Fibroblast of the conjunctiva (primary cell): ENCODE measurements at regions not wholly inside any gene's neighbourhood (a gene's known extent, or its start where the extent isn't known, plus 50 kb on each side); places are given as distances from the start of the nearest gene placed in this dataset.

Source experiments
- DNase-seq: peaks from one replicate; pipeline ENCODE4 v3.0.0-alpha.2; 2010; ENCODE audit warnings: low read depth

DNA sequence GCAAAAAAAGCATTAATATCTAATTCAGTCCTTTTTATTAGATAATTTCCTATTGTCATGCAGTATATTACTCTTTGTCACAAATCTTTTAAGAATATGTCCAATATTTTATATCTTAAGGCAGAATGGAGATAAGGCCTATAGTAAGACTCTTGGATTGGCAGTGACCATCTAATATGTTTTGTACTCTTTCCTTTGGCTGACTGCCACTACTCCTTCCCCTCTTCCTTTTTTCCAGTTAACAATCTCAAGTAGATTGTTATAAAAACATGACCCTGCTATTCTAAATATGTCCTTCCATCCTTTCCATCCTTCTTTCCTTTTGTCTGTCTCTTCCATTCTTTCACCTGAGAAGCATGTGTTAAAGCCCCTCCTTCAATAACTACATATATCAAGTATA, 92.8 kb upstream of the TMEM168 start:
- DNase-seq, result no peak

DNA sequence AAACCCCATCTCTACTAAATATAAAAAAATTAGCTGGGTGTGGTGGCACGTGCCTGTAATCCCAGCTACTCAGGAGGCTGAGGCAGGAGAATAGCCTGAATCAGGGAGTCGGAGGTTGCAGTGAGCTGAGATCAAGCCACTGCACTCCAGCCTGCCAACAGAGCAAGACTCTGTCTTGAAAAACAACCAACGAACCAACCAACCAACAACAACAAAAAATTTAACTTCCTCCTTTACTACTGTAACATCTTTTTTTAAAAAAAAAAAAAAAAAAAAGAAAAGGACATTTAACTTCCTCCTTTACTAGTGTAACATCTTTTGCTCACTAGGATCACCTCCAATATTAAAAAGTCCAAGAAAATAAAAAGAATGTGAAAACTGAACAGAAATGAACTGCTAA, 92.3 kb upstream of the TMEM168 start:
- DNase-seq, result no peak

DNA sequence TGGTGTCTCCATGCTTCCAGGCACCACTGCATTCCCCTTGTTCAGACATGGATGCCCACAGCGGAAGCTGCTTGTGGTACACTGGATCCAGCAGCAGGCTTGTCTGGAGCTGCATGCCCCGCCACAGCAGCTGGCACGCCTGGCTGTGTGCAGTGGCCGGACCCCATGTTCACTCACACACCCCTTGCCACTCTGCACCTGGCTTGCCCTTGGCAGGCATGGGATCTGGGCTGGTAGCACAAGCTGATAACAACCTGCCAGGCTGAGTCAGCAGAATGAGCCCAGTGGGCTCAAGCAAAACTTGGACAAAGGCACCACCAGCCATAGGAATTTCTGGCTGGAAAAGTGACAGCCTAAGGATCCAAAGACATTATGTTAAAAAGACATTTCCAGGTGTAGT, 91.8 kb upstream of the TMEM168 start:
- DNase-seq, result no peak

DNA sequence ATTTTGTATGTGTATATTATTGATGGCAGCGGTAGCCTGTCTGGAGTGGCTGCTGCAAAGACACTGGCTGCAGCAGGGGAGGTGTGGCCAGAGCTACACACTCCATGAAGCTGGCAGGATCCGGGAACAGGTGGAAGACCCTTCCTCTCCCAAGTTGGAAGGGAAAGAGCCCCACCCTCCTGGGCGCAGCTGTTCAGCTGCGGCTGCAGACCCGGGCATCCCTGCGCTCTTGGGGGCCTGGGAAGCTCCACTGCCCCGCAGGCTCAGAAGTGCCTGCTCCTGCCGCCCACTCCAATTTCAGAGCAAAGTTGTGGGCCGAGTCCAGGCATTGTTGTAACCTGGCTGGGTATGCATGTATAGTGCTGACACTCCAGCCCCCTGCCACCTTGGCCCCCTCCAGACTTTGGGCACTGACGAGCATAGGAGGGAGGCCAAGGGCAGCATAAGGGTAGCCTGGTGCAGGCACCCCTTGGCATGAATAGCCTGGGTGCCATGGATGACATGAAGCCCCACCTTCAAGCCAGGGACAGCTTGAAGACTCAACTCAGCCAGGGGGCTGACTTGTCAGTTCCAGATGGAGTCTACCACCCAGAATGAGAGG, 90.7 kb upstream of the TMEM168 start:
- no peak for DNase-seq

DNA sequence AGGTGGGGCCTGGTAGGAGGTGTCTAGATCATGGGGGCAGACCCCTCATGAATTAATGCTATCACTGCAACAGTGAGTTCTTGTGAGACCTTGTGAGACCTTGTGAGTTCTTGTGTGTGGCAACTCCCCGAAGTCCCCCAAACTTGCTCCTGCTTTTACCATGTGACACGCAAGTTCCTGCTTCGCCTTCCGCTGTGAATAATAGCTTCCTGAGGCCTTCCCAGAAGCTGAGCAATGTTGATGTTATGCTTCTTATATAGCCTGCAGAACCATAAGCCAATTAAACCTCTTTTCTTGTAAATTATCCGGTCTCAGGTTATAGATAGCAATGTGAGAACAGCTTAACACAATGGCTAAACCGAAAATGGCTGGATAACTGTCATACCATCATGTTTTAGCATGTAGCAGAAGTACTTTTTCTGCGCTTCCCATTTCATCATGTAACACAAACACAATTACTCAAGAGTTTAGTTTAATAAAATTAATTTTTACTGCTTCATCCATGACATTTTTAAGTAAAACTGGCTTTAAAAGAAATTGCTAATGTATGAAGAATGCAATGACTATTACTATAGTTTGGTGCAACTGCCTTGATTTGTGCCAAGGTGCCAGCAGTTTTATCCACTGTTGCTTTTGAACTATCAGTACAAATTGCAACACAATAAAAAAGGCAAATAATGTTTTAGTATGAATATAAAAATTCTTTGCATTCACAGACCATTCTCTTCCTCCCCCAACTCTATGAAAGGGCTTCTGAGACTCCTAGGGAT, 87.7 kb upstream of the TMEM168 start:
- no peak for DNase-seq

DNA sequence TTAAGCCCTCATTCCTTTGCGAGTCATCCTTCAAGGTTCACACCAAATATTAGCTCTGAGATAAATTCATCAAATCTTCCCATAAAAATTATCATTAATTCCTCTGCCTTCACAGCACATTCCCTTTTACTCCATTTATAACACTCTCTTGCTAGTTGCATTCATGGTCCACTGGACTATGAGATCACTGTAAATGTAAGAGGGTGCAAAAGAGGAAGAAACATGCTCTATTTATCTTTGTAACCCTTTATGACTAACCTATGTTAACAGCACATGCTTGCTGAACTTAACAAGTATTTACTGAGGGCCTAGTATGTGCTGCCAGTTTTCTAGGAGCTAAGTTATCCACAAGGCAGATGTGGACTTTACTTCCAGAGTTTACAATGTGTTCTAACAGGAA, 86.7 kb upstream of the TMEM168 start:
- no peak for DNase-seq

DNA sequence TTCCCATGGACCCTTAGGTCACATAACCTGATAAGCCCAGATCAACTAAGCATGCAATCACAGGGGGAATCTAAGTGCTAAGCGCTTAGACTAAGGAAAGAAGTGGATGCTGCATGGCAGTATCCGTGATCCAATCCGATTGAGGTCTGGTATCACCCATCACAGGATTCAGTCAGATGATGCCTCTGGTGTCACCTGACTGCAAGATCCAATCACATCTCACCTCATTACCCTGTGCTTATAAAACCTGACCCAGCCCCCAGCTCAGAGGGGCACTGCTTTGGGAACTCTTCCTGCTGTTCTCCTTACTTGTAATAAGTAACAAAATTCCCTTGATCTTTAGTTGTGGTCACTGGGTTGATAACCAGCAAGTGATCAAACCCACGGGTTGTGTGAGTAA, 84.7 kb upstream of the TMEM168 start:
- no peak for DNase-seq

DNA sequence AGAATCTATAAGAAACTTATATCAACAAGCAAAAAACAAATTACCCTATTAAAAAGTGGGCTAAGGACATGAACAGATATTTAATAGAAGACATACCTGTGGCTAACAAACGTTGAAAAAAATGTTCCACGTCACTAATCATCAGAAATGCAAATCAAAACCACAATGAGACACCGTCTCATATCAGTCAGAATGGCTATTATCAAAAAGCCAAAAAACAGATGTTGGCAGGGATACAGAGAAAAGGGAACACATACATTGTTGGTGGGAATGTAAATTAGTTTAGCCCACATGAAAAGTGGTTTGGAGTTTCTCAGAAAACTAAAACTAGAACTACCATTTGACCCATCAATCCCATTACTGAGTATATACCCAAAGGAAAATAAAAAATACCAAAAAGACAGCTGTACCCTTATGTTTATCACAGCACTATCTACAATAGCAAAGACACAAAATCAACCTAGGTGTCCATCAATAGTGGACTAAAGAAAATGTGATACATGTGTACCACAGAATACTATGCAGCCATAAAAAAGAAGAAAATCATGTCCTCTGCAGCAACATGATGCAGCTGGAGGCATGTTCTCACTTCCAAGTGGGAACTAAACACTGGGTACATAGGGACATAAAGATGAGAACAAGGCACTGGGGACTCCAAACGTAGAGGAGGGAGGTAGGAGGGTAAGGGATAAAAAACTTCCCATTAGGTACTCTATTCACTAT, 83.8 kb upstream of the TMEM168 start:
- DNase-seq, result no peak

DNA sequence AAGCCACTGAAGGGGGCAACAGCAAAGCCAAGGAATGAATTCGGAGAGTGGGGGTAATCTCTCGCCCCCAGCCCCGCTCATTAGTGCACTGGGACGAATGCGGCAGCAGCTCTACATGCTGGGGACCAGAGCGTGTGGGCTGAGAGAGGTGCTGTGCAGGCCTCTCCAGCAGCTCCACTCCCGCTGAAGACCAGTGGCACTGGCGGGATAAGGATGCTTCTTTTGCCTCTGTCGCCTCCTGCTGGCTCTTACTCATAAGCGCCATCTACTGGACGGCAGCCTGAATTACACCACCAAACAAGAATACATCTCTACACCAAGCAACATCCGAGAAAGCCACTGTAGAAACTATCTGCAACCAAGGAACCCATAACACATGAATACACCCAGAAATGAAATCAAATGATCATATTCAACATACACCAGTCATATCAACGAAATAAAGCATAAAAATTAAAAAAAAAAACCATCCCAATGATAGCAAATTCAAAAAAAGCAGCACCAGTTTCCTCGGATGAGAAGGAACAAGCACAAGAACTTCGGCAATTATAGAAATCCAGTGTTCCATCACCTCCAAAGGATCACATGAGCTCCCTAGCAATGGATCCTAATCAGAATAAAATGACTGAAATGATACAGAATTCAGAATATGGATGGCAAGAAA, 79.0 kb upstream of the TMEM168 start:
- no peak for DNase-seq

DNA sequence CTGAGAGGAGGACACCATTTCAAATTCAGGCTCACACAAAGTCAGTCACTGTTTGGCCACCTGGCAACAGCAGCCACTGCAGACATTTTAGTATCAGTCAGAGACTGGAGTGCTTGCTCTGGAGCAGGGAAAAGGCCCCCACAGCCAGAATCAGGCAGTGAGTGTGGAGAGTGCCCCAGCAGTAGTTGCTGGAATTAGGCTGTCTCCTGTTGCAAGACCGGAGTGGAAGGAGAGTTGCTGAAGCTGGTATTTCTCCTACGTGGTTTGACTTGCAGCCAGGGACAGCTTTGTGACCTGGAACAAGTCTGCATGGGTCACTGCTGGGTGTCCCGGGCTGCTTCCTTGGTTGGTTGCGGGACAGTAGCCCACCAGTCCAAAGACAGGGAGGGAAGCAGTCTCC, 78.4 kb upstream of the TMEM168 start:
- DNase-seq, result no peak

DNA sequence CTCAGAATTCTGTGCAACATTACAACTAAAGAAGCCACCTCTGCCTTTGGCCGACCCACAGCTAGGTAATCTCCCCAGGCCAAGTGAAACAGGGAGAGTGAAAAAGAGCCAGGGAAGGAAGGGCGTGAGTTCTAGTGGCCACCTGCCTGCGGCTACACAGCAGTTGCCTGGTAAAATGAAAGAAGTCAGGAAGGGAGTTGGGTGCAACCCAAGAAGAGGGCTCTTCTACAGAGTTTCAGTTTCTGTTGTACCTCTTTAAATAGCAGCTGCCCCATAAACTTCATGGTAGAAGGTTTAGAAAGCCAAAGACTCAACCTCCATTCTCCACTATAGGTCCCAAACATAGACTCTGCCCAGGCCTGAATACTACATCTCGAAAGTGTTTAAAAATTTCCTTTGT, 76.2 kb upstream of the TMEM168 start:
- DNase-seq, result no peak

DNA sequence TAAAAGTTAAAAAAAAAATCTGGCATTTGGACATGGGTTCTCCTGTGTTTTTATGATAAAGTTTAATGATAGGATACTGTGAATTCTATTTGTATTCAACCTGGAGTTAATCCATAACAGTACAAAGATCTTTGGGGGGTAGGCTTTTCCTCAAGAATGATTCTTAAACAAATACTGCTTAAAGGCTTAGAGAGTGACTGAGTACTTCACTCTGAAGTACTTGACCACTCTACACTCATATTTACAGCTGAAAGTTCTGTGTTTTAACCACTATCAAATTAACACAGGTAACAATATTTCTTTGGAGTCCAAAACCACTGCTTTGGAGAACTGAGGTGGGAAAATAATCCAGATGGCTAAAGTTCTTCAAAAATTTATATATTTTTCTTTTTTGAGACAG, 74.2 kb upstream of the TMEM168 start:
- no peak for DNase-seq

DNA sequence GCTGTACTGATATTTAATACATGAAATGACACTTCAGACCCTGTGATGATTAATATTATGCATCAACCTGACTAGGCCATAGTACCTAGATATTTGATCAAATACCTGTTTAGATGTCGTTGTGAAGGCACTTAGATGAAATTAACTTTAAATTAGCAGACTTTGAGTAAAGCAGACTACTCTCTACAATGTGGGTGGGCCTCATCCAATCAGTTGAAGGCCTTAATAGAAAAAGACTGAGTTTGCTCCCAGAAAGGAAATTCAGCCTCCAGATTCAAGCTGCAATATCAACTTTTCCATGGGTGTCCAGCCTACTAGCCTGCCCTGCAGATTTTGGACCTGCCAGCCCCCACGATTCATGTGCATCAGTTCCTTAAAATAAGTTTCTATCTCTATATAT, 68.6 kb upstream of the TMEM168 start:
- no peak for DNase-seq

DNA sequence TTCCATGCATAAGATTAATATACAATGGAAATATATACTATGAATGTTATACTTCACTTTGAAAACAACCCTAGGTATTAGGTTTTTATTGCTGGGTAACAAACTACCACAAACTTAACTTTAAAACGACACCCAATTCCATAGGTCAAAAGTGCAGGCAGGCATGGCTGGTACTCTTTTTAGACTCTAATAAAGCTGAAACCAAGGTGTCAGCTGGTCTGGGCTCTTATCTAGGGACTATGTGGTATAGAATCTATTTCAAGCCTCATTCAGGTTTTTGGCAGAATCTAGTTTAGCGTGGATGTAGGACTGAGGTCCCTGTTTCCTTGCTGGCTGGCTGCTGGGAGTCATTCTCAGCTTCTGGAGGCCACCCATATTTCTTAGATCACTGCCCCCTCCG, 65.0 kb upstream of the TMEM168 start:
- no peak for DNase-seq

DNA sequence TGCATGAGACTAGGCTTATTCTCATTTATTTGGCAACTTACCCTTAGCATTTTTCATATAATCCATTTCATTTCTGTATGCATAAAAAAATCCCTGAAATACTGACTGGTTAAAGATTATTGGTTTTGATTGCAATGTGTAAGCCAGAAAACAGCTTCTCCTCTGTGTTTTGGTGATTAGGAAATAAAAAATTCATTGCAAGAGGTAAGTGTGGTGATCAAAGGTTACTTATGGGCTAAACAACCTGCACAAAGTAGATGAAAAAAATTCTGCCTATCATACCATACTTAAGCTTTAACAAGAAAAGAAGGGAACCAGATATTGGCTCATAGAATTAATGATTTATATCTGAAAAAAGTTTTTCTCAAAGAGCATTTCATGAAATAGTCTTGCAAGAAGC, 64.0 kb upstream of the TMEM168 start:
- DNase-seq, result no peak

DNA sequence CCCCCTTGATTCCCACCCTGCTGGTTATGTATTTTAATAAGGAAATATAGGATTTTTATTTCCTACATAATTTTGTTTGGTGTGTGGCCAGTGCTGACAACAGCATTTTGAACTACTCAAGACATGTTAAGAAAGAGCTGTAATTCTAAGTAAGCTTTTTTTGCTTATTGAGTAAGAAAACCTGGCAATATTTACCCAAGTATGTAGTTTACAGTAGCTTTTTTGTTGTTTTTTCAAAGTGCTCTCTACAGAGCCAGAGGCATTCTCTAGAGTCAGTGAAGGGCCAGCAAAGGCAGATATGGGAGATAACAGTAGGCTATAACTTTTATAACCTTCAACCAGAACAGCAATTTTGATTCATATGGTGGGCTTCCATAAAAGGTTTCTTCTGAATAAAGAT, 63.2 kb upstream of the TMEM168 start:
- DNase-seq, result no peak

DNA sequence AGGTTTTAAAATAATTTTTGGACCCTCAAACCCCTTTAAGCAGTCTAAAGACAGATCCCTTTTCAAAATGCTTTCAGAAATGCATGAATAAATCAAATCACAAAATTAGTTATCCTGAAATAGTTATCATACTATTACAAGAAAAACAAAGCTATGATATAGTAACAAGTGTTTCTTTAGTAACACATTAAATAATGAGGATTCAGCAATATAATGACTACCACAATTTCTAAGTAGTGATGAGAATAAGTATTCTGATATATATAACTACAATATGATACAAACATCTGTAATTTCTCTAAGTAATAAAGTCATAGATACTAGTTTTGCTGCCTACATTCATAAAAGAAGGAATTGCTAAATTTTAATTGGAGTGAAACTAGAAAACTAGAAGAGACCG, 53.0 kb upstream of the TMEM168 start:
- no peak for DNase-seq
